Nephron progenitor cell (in vitro differentiated cells): ENCODE measurements at regions not wholly inside any gene's neighbourhood (a gene's known extent, or its start where the extent isn't known, plus 50 kb on each side); places are given as distances from the start of the nearest gene placed in this dataset.

Experiments
- DNase-seq: peaks from one replicate; pipeline ENCODE4 v3.0.0; 2021
- H3K27ac Mint-ChIP-seq: 2 replicates; pipeline ENCODE4 v1.8.0; 2021; ENCODE audit warnings: mild to moderate bottlenecking, moderate library complexity, mixed read lengths
- H3K27me3 Mint-ChIP-seq: 2 replicates; pipeline ENCODE4 v1.8.0; 2021; ENCODE audit warnings: mild to moderate bottlenecking, low read depth, mixed read lengths; ENCODE audit not compliant: poor library complexity
- H3K36me3 Mint-ChIP-seq: 2 replicates; pipeline ENCODE4 v1.8.0; 2021; ENCODE audit warnings: low read depth, mixed read lengths
- H3K4me1 Mint-ChIP-seq: 2 replicates; pipeline ENCODE4 v1.8.0; 2021; ENCODE audit warnings: mixed read lengths
- H3K4me3 Mint-ChIP-seq: 2 replicates; pipeline ENCODE4 v1.8.0; 2021; ENCODE audit warnings: mild to moderate bottlenecking, moderate library complexity, mixed read lengths
- H3K9me3 Mint-ChIP-seq: 2 replicates; pipeline ENCODE4 v1.8.0; 2021; ENCODE audit warnings: mild to moderate bottlenecking, moderate library complexity, mixed read lengths
- TF ChIP-seq, protein P1 (sequence below): fragments of 200-600 bp; sonication (generic); IDR thresholded peaks from 2 replicates; pipeline ENCODE4 v1.5.0; 2021; ENCODE audit warnings: antibody characterized with exemption

DNA sequence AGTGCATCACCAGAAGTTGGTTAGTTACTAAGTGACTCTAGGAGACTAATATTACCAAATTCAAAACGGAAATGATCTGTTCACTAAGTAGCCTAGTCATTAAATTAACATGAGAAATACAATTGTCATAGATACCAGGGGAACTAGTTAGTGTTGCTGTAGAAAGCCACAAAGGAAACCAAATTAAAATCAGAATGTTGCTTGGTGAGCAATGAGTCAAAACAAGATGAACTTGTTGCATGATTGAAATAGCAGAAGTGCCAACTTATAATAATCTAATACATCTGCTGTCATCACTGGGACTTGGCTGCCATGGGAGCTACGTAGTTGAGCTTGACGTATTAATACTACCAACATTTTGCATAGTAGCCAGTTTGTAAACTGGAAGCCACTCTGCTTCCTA lies 458.1 kb downstream of the DIPK2A start:
- TF ChIP-seq, protein P1, sequence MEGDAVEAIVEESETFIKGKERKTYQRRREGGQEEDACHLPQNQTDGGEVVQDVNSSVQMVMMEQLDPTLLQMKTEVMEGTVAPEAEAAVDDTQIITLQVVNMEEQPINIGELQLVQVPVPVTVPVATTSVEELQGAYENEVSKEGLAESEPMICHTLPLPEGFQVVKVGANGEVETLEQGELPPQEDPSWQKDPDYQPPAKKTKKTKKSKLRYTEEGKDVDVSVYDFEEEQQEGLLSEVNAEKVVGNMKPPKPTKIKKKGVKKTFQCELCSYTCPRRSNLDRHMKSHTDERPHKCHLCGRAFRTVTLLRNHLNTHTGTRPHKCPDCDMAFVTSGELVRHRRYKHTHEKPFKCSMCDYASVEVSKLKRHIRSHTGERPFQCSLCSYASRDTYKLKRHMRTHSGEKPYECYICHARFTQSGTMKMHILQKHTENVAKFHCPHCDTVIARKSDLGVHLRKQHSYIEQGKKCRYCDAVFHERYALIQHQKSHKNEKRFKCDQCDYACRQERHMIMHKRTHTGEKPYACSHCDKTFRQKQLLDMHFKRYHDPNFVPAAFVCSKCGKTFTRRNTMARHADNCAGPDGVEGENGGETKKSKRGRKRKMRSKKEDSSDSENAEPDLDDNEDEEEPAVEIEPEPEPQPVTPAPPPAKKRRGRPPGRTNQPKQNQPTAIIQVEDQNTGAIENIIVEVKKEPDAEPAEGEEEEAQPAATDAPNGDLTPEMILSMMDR: no peak
- DNase-seq: no peak
- H3K36me3 Mint-ChIP-seq: no peaks in the 10 kb centered on the region
- H3K4me1 Mint-ChIP-seq: no peaks in the 10 kb centered on the region
- no peaks in the 10 kb centered on the region for H3K9me3 Mint-ChIP-seq
- H3K27ac Mint-ChIP-seq: no peak overlapping the region
- no peak overlapping the region for H3K4me3 Mint-ChIP-seq
- no peaks in the 10 kb centered on the region for H3K27me3 Mint-ChIP-seq

DNA sequence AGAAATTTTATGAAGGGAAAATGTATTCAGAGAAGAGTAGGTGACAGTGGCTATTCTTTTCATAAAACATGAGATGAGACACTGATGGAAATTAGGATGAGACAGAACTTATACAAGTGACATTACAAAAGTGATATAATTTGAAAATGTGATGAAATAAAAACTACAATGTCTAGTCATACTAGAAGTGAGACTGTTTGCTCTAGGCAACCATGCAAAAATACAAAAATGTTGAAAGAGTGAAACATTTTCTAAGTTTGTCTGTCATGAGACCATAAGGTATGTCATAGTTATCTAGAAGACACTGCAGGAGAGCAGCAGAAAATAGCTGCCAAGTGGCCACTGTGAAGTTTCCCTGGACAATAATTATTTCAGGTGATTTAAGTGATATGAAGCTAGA lies 459.5 kb downstream of the DIPK2A start:
- H3K27ac Mint-ChIP-seq: no peak overlapping the region
- H3K36me3 Mint-ChIP-seq: no peaks in the 10 kb centered on the region
- TF ChIP-seq, protein P1: no peak
- no peak overlapping the region for H3K4me3 Mint-ChIP-seq
- no peak for DNase-seq
- no peaks in the 10 kb centered on the region for H3K9me3 Mint-ChIP-seq
- no peaks in the 10 kb centered on the region for H3K4me1 Mint-ChIP-seq
- no peaks in the 10 kb centered on the region for H3K27me3 Mint-ChIP-seq

DNA sequence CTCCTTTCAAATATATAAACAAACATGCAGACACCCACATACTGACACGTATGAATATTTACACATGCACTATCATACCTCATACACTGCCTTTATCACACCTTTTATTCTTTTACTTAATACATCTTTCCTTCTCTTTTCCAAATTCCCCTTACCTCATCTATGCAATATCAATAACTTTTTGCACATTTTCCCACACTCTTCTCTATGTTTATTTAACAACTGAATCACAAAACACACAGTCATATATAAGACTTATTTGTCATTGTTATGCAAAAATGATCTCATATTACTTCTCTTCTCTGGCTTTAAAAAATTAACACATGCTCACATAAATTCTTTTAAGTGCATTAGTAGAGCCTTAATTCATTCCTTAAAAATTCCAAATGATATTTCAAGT lies 461.4 kb downstream of the DIPK2A start:
- TF ChIP-seq, protein P1: no peak
- Mint-ChIP-seq H3K27me3 (no peaks in the 10 kb centered on the region), H3K36me3 (no peaks in the 10 kb centered on the region), H3K9me3 (no peaks in the 10 kb centered on the region), H3K4me1 (no peaks in the 10 kb centered on the region), H3K4me3 (no peak overlapping the region), H3K27ac (no peak overlapping the region)
- DNase-seq: no peak

DNA sequence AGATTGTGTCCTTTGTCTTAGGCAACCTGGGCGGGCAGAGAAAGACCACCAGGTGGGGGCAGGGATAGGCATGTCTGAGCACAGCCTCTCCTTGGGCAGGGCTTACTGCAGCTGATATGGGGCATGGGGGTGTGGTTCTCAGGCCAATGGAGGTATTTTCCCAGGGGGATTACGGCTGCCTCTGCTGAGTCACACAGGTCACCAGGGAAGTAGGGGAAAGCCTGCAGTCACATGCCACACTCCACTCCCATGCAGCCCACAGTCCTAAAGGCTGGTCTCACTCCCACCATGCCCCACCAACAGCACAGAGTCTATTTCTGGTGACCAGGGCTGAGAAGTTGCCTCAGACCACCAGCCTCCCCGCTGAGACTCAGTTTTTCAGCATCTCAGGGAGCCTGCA lies 466.4 kb downstream of the DIPK2A start:
- H3K36me3 Mint-ChIP-seq: no peaks in the 10 kb centered on the region
- TF ChIP-seq, protein P1: no peak
- H3K27me3 Mint-ChIP-seq: no peaks in the 10 kb centered on the region
- no peak overlapping the region for H3K4me3 Mint-ChIP-seq
- no peaks in the 10 kb centered on the region for H3K9me3 Mint-ChIP-seq
- no peak overlapping the region for H3K27ac Mint-ChIP-seq
- DNase-seq: no peak
- H3K4me1 Mint-ChIP-seq: no peaks in the 10 kb centered on the region

DNA sequence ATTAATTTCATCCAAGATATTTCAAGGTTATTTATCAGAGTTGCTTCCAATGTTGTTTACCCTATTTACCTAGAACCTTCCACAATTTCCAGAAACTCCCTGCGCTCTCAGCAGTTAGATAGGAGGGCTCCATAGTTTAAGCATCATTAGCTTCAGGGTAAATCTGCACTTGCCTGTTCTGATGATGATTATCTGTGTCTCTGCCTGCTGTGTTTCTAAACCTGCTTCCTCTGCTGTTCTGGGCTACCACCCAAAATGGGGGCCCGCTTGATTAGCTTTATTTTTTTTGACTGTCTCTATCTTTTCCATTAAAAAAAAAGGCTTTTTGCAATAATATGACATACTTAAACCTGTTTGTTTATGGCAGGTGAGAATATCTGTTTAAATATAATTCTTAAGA lies 472.4 kb downstream of the DIPK2A start:
- Mint-ChIP-seq H3K36me3 (no peaks in the 10 kb centered on the region), H3K4me1 (no peaks in the 10 kb centered on the region)
- TF ChIP-seq, protein P1: no peak

DNA sequence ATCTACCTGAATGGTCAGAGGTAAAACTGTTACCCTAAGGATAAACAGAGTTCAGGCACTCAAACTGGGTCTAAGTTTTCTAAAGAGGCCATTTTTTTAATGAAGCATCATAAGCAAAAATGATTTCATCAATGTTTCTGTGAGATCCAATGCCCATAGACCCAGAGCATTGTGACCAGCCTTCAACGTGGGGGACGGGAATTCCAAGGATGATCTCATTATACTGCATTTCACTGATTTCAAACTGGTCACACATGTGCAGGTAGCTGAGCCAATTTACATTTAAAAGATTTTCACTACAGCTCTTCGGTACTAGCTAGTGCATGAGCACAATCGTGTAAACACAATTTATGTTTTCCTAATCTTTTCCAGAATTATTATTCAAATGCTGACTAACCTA lies 472.9 kb downstream of the DIPK2A start:
- Mint-ChIP-seq H3K9me3 (no peaks in the 10 kb centered on the region), H3K27ac (no peak overlapping the region), H3K4me1 (no peaks in the 10 kb centered on the region), H3K36me3 (no peaks in the 10 kb centered on the region), H3K27me3 (no peaks in the 10 kb centered on the region), H3K4me3 (no peak overlapping the region)
- DNase-seq: no peak
- TF ChIP-seq, protein P1: no peak

More for the DNA sequence above, 472.4 kb downstream of the DIPK2A start:
- H3K27me3 Mint-ChIP-seq: no peaks in the 10 kb centered on the region
- no peak overlapping the region for H3K27ac Mint-ChIP-seq
- H3K4me3 Mint-ChIP-seq: no peak overlapping the region
- no peak for DNase-seq
- H3K9me3 Mint-ChIP-seq: no peaks in the 10 kb centered on the region
